SHP77 (cell line): ENCODE measurements at regions not wholly inside any gene's neighbourhood (a gene's known extent, or its start where the extent isn't known, plus 50 kb on each side); places are given as distances from the start of the nearest gene placed in this dataset.
"Not testable (repeated sequence)": the region's sequence is repeated elsewhere in the genome, so short reads cannot be mapped to it uniquely, and the experiment has no call there.

Source experiments
- DNase-seq, 2 experiments: peaks; one replicate each; lab custom pipeline; 2025; lab: John Stamatoyannopoulos, UW

DNA sequence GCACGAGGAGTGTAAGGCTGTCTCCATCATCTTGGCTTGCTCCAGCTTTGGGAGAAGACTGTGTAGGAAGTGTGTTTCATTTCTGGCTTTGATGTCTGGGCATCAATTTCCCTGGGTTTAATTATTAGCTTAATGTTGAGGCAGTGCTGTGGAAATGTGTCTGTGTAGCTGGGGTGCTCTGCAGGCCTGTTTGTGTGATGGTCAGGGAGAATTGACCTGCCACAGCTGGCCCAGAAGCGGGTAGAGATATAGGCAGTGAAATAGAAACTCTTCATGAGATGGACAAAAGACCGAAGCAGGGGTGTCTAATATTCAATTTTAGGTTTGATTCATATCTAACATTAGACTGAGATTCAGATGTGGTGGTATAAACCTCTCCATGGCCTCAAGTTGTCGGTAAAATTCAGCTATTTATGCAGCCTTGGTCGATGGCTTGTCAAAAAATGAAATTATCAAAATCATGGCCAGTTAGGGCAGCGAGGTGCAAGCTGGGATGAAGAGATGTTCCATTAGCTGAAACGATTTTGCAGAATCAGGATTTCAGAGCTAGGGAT lies 95.3 kb upstream of the SNX9 start:
- DNase-seq, result no peak

DNA sequence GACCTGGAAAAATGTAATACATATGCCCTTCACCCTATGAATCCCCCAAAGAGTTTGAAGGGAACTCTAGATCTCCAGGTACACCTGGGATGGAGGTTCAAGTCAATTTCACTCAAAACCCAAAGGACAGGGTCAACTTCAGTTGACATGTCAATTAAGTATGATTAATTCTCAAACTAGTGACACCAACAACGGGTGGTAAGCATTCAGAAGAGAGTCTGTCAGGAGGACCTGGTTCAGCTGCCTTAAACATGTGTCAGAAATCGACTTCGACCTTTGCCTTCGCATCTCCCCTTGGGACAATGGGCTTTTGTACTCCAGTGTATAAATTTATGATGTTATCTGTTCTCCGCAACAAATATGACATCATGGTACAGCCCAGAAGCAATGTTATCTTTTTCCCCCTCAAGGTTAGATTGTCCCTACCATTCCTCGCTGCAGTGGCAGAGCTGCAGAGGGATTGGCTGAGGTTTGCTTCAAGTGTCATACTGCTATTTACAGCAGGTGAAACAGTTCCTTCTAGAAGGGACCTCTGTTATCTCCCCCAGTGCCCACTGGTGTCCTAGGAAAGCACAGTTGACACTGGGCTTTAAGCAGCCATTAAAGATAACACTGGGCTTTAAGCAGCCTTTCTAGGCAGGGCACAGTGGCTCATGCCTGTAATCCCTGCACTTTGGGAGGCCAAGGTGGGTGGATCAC lies 94.7 kb upstream of the SNX9 start:
- DNase-seq, result no peak

DNA sequence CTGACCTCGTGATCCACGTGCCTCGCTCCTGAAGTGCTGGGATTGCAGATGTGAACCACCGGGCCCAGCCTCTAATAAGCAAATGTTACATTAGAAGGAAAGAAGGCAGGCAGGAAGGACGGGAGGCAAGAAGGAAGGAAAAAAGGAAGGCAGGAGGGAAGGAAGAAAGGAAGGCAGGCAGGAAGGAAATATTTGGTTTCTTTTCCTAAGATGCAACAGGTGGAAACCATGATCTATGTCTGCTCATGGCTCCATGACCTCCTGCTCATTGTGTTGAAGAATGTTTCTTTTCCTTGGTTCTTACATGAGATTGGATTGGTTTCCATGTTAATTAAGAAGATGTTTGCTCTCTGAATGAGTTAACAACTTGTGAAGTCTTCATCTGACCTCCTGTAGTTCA lies 91.8 kb upstream of the SNX9 start:
- no peak for DNase-seq

DNA sequence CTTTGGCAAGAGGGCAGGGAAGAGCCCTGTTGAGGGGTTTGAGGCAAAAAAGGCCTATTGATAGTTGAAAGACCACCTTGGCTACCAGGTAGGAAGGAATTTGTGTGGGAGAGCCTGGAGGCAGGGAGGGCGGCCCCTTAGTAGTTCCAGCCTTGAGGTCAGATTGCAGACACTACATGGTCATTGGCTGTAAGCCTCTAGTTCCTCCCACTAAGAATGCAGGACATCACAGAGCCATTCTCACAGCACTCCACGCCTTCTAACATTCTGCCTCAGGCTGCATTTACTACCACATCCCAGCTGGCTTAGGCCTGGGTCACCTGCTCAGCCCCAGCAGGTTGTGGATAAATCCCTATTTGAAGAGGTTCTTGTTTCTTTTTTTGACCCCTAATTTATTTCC lies 91.0 kb upstream of the SNX9 start:
- DNase-seq, result no peak

DNA sequence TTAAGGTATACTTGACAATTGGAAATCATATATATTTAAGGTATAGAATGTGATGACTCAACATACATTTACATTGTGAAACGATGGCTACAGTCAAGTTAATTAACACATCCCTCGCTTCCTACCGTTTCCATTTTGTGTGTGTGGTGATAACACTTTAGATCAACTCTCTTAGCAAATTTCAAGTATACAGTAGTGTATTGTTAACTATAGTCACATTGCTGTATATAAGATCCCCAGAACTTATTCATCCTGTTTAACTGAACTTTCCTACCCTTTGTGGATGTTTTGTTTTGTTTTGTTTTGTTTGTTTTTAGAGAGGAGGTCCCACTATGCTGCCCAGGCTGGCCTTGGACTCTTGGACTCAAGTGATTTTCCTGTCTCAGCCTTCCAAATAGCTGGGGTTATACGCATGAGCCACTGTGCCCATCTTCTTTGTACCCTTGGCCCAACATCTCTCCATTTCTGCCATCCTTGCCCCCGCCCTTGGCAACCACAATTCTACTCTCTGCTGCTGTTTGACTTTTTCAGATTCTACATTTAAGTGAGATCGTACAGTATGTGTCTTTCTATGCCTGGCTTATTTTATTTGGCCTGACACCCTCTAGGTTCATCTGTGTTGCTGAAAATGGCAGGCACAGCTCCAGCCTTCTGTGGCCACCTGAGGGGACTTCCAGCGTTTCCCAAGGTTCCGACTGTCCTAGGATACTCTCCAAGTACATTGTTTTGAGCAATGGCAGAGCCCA lies 90.5 kb upstream of the SNX9 start:
- no peak for DNase-seq

DNA sequence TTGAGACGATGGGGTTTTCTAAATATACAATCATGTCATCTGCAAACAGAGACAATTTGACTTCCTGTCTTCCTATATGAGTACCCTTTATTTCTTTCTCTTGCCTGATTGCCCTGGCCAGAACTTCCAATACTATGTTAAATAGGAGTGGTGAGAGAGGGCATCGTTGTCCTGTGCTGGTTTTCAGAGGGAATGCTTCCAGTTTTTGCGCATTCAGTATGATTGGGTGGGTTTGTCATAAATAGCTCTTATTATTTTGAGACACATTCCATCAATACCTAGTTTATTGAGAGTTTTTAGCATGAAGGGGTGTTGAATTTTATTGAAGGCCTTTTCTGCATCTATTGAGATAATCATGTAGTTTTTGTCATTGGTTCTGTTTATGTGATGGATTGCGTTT lies 86.5 kb upstream of the SNX9 start:
- not testable (repeated sequence) for DNase-seq

DNA sequence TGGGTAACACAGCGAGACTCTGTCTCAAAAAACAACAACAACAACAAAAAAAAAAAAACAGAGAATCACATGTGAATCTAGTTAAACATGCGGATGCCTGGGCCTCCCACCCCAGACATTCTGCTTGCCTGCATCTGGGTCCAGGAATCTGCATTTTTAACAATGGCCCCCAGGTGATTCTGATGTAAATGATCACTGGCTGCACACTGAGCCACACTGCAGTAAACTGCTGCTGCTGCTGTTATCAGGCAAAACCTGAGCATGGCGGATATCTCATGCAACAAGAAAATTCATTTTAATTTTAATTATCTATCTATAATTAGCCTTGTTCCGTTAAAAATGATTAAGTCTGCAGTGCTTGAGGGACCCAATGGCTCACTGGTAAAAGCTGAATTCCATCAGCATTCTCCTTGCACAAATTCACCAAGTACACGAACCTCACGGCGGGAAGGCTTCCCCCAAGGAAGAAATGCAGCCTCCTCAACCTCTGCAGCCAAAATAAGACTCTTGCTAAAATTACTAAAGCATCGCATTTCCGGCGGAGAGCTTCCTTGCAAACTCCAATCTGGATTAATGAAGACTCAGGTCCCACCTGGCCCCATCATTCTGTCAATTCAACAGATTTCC lies 81.6 kb upstream of the SNX9 start:
- no peak for DNase-seq

DNA sequence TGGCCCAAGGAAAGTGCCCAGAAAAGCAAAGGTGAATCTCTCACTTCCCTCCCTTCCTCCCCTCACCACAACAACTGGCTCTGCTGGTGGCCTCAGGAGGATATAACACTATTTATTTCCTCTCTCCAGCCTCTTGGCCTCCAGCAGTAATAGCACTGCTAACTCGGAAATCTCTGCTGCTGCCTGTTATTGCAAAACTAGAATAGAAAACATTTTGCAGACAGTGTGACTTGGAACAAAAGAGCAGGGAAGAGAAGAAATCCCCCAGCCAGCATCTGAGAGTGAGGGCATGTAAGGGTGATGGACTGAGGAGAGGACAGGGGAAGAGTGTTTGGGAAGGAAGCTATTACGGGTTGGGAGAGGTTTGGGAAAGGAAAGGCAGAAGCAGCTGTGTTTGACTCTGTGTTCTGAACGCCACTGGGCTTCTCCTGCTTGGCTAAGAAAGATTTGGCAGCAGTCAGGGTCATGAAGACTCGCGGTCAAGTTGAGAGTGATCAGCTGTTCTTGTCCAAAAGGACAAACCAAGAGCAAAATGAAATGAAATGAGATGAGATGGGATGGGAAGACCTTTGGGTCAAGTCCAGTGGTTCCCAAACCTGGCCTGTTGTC lies 81.0 kb upstream of the SNX9 start:
- no peak for DNase-seq

DNA sequence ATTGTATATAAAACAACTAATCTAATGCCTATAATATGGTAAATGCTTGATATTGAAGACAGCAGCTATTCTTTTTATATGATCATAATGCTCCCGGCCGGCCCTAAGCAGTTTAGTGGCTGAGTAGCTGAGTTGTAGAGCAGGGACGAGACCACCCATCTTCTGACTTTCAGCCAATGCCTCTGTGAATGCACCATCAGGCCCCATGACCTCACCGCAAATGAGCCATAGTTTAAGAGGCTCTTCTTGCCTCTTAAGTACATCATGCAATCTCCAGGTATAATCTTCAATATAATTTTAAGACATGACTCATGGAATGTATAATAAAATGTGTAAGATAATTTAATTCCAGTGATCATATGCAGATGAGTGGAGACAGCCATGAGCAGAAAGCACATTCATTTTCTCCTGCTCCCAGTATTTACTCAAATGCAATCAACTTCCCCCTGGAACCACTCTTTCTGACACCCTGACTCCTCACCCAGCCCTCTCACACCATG lies 78.9 kb upstream of the SNX9 start:
- no peak for DNase-seq

DNA sequence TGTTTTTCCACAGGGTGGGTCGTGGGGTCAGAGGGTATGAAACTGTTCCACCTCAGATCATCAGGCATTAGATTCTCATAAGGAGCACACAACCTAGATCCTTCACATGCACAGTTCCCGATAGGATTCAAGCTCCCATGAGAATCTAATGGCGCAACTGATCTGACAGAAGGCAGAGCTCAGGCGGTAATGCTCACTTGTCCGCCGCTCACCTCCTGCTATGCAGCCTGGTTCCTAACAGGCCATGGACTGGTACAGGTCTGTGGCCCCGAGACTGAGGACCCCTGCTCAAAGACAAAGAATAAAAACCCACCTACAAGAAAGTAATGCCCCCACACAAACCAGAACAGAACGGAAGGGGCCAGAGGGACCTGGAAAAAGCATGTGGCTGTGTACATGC lies 76.1 kb upstream of the SNX9 start:
- DNase-seq, result no peak

DNA sequence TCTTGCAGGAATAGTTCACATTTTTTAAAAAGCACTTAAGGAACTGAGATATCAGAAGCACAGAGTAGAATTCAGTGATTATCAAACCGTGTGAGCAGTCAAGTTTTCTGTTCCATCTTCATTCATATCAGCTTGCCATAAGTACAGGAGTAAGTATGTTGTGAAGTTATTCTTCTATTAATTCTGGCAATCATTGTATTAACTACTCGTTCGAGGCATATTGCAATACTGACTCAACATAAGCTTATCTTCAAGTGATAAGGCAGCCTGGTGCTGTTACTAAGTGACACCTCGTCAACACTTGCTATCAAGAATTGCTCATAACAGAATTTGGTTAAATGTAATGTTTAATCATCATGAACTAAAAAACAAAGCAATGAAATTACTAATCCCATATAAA lies 75.7 kb upstream of the SNX9 start:
- no peak for DNase-seq

DNA sequence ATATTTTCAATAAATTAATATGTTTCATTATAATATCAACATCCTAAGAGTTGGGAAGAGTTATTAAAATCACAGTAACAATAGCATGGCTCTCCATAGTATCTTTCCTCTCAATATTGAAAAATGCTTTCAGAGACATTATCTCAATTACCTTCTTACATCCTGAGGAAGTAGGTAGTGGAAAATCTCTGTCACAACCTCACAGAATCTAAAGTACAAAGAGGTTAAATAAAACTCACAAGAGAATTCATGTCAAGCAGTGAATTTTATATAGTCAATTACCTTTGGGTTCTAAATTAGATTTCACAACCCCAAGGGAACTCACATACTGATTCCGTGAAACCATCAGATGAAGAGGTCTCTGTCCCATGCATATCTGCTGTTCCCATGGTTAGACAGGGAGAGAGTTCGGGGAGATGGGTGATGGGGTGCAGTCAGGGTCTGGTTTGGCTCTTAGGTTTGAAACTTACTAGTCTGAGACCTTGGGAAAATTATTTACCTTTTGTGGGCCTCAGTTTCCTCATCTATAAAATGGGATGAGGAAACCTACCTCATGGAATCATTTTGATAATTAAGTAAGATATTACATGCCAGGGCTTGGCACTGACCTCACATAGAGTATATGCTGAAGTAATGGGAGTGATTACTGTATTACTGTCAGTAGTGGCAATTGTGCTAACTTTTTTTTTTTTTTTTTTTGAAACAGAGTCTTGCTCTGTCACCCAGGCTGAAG lies 74.0 kb upstream of the SNX9 start:
- no peak for DNase-seq

DNA sequence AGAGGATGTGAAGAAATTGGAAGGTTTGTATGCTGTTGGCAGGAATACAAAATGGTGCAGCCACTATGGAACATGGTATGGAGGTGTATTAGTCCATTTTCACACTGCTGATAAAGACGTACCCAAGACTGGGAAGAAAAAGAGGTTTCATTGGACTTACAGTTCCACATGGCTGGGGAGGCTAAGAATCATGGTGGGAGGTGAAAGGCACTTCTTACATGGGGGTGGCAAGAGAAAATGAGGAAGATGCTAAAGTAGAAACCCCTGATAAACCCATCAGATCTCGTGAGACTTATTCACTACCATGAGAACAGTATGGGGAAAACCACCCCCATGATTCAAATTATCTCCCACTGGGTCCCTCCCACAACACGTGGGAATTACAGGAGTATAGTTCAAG lies 72.1 kb upstream of the SNX9 start:
- not testable (repeated sequence) for DNase-seq

DNA sequence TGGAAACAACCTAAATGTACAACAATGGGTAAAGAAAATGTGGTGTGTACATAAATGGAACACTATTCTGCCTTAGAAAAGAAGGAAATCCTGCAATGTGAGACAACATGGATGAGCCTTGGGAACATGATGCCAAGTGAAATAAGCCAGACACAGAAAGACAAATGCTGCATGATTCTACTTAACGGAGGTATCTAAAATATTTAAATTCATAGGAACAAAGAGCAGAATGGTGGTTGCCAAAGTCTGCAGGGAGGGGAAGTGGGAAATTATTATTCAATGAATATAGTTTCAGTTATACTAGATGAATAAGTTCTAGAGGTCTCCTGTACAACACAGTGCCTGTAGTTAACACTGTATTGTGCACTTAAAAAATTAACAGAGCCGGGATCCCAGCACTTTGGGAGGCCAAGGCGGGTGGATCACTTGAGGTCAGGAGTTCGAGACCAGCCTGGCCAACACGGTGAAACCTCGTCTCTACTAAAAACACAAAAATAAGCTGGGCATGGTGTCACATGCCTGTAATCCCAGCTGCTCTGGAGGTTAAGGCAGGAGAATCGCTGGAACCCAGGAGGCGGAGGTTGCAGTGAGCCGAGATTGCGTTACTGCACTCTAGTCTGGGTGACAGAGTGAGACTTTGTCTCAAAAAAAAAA lies 71.4 kb upstream of the SNX9 start:
- no peak for DNase-seq

DNA sequence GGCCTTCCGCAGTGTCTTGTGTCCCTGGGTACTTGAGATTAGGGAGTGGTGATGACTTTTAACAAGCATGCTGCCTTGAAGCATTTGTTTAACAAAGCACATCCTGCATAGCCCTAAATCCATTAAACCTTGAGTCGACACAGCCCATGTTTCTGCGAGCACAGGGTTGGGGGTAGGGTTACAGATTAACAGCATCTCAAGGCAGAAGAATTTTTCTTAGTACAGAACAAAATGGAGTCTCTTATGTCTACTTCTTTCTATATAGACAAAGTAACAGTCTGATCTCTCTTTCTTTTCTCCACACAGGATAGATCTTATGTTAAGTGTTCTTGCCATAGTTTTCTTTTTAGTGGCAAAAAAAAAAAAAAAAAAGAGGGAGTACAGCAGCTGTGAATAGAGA lies 70.2 kb upstream of the SNX9 start:
- DNase-seq, result not testable (repeated sequence)

DNA sequence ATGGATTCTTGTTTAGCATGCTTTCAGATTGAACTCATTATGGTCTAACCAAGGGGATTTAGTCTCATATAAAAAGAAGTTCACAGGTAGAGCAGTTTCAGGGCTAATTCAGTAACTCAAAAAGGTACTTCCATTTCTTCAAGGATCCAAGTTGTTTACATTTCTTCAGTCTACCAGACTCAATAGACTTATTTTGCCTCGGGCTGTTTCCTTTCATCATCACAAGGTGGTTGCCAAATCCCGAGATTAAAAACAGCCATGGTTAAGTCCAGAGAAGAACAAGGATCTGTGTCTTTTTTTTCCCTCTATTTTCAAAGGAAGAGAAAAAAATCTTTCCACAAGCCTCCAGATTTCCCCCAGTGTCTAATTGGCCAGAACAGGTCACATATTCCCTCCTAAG lies 69.8 kb upstream of the SNX9 start:
- DNase-seq, result no peak

DNA sequence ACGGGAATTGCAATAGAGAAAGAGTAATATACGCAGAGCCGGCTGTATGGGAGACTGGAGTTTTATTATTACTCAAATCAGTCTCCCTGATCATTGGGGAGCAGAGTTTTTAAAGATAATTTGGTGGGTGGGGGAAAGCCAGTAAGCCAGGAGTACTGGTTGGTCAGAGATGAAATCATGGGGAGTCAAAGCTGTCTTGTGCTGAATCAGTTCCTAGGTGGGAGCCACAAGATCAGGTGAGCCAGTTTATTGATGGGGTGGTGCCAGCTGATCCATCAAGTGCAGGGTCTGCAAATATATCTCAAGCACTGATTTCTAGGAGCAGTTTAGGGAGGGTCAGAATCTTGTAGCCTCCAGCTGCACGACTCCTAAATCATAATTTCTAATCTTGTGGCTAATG lies 69.2 kb upstream of the SNX9 start:
- DNase-seq, result not testable (repeated sequence)

DNA sequence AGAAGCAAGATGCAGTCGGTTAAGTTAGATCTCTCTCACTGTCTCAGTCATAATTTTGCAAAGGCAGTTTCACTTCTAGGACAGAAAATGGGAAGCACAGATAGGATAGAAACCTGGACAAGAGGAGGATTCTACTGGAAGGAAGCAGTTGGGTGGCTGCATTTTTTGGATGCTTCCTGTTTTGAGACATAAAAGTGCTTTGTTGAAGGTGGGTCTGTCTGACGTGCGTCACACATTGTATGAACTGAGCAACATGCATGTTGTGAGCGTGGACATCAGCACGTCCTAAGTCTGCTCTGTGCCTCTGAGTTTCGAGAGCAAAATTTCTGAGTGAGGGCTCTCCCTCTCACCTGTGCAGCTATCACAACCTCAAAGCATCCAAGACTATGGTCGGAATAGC lies 68.7 kb upstream of the SNX9 start:
- DNase-seq, result no peak

DNA sequence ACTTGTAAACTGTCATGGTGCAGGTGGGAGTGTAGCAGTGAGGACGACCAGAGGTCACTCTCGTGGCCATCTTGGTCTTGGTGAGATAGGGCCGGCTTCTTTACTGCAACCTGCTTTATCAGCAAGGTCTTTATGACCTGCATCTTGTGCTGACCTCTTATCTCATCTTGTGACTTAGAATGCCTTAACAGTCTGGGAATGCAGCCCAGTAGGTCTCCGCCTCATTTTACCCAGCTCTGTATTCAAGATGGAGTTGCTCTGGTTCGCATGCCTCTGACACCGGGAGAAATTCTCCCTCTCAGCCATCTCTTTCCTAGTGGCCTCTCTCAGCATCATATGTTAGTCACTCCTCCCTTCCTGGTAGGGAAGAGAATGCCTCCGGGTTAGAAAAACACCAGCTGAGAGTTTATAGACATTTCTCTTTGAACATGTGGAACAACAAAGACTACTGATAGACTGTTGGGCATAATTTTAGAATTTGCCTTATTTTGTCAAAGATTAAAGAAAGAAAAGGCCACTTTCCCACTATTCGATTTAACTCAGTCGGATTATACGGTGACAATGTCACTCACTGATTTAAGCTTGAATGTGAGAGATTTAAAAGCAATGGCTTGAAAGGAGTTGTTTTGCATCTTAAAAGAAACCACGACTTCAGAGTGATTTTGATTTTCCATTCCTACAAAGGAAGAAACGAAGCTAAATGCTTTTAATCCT lies 67.9 kb upstream of the SNX9 start:
- no peak for DNase-seq

DNA sequence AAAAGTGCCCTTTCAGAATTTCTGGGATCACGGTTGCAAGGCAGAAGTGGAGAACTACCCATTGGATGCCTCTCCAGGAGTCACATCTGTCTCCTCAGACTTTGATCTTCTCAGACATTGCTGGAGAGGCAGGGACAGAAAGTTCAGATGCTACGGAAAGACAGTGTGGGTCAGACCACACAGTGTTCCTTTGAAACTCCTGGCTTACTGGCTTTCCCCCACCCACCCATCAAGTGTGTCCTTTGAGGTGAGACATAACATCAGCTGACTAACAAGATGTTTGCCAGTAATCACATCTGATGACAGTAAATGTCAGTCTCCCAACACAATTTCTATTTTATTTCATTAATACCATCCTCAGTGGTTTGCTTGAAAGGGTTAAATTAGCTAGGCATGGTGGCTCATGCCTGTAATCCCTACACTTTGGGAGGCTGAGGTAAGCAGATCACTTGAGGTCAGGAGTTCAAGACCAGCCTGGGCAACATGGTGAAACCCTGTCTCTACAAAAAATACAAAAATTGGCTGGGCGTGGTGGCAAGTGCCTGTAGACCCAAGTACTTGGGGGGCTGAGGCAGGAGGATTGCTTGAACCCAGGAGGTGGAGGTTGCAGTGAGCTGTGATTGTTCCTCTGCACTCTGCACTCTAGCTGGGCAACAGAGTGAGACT lies 67.2 kb upstream of the SNX9 start:
- no peak for DNase-seq
